Activated CD4-positive, alpha-beta T cell treated with anti-CD3 and anti-CD28 coated beads, Interleukin-2, amount 50 U/mL, for 4 hours (primary cell): ENCODE measurements at regions not wholly inside any gene's neighbourhood (a gene's known extent, or its start where the extent isn't known, plus 50 kb on each side); places are given as distances from the start of the nearest gene placed in this dataset.
"Not testable (repeated sequence)": the region's sequence is repeated elsewhere in the genome, so short reads cannot be mapped to it uniquely, and the experiment has no call there.

Experiments used
- DNase-seq, 2 experiments: peaks; one replicate each; pipeline ENCODE4 v3.0.0-alpha.2; 2020

DNA sequence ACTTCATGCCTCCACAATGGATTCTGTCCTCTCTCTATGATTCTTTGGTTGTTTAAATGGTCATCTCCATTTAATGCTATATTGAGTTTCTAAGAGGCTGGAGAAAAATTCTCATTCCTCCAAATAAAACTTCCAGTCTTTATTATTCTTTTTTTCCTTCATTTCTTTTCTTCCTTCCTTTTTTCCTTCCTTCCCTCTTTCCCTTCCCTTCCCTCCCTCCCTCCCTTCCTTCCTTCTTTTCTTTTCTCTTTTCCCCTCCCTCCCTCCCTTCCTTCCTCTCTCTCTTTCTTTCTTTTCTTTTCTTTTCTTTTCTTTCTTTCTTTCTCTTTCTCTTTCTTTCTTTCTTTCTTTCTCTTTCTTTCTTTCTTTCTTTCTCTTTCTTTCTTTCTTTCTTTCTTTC lies 386.1 kb upstream of the PROX1 start:
- DNase-seq = not testable (repeated sequence)

DNA sequence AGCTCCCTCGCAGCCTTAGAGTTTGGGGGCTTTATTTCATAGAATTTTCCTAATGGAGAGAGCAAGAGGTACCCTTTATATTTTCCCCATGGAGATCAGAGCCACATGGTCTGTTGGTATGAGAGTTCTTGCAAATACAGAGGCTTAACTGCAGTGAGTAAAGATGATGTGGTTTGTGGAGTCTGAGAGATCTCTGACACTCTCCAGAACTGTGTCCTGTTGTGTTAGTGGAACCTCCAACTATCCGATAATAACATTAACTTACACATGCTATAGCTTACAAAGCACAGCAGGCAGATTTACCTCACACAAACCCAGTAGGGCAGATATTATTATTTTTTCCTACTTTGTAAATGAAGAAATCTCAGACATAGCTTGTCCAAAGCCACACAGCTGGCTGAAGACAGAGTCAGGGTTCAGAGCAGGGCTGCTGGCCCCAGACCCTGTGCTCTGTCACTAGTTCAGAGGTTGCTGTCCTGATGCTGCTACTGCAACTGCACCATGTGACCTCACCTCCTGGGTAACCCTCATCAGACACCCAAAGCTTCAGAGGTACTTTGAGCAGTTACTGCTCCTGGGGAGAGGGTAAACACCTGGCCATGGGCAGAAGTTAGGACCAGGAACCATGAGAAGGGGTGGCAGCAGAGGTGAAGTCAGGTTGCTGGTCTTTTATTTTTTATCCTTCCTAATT lies 384.8 kb upstream of the PROX1 start:
- no peak for DNase-seq

DNA sequence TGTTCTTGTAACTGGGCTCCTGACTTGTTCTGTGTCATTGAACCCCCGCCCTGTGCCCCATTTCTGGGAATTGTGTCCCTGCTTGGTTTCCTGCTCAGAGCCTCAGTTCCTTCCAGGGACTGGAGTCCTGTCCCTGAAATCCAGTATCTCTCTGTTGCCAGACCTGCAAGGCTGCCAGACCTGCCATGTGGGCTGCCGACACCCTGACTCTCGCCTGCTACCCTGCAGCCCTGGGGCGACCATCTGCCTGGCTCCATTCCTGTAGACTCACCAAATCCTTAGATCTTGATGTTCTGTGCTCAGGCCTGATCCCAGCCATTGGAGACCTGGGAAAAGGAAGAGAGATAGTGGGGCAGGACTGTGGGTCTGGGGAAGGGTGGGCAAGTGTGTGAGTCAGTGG lies 383.3 kb upstream of the PROX1 start:
- no peak for DNase-seq

DNA sequence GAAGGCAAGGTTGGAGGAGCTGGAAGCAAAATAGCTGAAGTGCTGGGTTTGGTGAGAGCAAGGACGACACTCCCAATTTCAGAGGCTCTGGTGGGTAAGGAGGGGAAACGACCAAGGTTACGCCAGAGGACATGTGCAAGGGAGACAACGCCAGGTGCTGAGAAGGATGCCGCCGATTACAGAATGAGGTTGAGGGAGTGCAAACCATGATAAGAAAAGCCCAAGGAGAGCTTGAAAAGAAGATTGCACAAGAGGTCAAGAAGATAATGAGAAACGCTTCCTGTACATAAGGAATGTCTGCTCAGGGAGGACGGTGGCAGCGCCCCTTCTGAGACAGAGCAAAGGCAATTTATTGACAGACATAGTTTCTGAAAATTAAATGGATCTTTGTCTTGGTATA lies 382.0 kb upstream of the PROX1 start:
- DNase-seq = no peak

DNA sequence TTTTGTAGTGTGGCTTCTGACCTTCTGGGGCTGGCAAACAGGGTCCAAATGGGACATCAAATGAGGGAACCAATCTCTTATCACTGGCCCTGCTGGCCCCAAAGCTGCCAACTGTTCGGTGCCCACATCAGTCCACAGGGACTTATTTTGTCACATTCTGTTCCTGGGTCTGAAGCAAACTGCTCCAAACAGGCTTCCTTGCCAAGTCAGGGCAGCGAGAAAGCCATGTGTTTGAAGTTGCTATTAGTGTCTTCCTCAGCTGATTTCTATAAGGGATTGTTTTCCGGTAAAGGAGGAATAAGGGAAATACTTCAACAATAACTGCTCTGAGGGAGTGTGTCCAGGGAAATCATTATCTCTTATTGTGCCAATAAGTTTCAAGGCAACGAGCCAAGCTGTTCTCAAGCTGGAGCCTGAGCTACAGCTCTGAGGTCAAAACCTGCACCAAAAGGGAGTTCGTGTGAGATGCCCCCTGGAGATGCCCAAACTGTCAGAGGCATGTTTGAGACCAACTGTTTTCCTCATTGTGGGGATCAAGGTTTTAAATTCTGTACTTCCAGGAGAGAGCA lies 381.4 kb upstream of the PROX1 start:
- DNase-seq = no peak

DNA sequence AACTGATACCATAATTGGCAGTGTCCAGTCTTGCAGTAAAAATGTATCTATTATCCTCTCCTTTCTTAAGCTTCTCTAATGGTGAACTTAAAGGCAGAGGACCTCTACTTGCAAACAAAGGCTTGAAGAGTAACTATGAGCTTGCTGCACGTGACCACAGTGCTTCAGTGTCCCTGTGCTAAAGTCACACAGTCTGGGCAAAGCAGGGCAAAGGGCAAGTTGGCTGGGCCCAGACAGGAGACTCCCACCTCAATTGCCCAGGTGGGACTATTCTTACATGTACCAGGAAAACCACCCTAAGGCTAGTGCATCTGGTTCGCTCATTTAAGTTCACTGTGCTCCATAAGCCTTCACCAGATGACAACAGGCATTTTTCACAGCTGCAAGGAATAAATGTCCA lies 374.2 kb upstream of the PROX1 start:
- no peak for DNase-seq

DNA sequence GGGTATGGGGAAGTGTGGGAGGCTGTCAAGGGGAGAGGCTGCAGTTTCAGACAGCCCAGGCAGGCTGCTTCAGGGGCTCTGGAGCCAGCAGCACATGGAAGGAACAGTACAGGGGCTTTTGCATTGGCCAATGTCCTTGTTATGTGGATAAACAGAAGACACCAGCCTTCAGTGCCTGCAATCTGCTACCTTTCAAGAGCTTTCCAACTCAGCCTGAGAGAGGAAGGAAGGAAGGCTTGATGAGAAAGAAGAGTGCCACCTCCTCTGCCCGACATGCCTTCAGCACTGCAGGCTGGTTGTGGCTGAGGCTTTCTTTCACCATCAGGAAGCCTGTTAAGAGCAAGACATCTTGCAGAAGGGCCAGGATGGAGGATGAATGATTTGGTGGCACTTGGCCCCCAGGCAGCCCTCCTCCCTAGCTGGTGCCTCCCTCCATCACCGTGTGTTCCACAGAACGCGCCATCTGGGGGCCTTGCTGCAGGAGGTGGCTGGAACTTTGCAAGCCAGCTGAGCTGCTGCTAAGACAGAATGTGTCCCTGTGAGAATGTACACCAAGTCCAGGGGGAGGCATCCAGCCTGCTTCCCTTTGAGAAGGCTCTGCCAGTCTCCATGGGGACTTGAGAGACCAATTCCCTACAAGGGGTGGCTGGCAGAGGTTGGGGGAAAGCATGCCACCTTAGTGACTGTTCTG lies 372.4 kb upstream of the PROX1 start:
- no peak for DNase-seq

DNA sequence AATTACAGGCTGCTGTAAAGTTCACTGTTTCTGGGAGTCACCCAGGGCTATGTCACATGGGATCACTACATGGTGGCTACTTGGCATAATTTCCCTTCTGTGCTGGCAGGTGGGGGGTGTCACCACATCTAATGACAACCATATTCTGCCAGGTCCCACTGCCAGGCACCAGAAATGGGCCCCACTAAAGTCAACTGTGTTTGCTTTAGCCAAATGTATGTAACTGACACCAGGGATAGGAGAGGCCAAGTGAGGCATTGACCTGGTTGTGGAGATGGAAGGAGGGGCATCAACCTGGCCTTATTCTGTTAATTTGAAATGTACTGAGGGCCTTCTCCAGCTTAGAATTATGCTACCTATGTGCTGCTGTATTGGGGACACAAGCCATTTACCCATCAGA lies 370.6 kb upstream of the PROX1 start:
- DNase-seq = no peak

DNA sequence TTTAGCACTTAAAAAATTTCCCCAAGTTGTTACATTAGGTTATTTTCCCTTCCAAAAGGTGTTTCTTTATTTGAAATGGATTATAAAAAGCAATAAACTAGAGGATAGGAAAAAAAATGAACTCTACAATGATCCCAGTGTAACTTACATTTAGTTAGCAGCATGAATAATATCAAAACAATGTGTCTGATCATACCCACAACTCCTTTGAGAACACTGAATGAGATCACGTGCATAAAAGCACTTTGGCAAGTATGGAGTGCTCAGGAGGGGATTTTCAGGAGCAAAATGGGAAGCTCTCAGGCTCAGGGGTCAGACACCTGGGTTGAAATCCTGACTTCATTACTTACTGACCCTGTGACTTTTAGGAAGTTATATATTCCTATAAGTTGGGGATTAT lies 369.7 kb upstream of the PROX1 start:
- no peak for DNase-seq

DNA sequence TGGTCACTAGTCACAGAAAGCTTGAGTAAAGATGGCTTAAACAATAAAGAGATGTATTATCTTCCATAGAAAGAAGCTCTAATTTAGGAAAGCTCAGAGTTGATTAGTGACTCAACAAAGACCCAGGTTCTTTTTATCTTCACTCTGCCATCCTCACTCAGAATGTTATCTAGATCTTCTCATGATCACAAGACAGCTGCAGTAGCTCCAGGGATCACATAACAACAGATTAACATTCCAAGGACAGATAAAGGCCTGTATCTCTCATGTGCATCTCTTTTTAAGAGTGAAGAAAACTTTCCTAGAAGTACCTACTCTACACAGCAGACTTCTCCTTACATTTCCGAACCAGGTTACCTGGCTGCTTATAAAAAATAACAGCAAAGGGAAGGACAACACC lies 368.7 kb upstream of the PROX1 start:
- no peak for DNase-seq

DNA sequence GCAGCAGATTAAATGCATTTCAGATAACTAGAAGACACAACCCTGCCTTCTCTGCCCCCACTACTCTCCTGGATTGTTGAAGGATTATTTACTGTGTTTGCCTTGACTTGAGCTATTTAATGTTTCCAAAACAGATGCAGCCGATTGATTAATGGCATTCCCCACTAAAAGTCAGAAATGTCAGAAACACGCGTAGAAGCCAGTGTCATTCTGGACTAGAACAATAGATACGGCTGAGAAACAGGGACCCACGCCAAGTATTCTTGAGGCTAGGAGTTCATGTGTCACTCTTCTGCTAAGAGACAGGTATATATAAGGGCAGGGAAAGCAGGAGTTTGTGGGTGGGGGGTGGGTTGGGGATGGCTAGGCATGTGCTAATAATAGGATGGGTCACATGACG lies 366.7 kb upstream of the PROX1 start:
- DNase-seq = no peak

DNA sequence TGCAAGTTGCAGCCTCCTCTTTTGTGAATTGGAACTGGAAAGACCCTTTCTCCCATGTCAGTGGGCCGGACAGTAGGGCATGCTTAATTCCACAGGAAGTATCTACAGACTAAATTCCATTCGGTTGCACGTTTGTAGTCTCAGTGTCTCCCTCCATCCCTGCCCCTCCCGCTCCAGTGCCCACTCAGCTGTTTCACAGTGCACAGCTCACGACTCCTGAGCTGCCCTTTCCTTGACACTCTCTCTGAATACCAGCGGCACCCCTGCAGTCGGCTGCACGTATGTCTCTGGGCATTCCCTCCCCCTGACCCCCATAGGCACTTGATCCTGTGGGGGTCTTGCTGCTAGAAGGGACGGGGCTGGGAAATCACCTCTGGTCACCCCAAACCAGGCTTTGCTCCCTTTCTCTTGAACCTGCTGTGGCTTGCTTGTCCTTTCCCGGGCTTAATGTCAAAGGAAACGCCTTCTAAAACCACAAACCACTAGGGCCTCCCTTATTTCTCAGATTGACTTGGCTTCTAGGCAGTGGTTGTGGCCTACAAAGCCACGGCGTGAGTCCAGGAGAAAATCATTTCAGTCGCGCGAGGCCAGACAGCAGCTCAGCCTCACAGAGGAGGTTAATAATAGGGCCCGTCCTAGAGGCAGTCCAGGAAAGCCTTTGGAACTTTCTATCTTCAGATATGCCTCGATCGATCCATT lies 365.3 kb upstream of the PROX1 start:
- DNase-seq = no peak

DNA sequence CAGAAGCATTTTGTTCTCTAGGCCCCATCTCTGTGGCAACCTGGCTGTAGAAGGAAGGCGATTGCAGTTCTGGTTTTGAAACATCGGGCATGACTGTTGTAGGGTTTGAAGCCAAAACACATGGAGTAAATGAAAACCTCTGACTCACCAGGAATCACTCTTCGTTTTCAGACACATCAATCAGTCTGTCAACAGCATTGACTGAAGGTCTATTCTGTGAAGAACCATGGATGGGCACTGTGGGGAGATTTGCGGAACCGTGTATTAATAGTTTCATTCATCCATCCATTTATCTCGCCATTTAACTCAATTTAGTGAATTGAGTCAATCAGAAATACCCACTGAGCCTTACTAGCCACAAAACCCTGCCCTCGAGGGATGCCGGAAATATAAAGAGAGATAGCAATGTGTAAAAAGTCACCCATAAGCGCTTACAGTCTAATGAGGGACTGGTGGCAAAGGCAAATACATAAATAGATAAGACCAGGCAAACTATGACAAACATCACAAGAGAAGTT lies 364.6 kb upstream of the PROX1 start:
- no peak for DNase-seq

DNA sequence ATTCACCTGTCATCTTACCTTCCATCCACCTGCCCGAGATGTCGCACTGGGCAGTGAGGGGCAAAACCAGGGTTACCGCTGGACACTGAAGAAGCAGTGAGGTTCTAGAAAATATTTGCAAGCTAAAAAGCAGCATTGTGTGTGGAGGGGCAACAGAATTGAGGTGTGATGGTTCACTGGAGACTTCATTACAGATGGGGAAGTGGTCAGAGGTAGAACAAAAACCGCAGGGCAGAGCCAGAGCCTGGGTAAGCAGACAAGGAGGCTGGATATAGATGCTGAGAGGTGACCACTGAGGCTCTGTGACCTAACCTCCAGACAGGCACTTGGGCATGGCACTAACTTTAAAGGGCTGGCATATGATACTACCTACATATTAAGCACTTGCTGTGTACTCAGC lies 363.9 kb upstream of the PROX1 start:
- no peak for DNase-seq

DNA sequence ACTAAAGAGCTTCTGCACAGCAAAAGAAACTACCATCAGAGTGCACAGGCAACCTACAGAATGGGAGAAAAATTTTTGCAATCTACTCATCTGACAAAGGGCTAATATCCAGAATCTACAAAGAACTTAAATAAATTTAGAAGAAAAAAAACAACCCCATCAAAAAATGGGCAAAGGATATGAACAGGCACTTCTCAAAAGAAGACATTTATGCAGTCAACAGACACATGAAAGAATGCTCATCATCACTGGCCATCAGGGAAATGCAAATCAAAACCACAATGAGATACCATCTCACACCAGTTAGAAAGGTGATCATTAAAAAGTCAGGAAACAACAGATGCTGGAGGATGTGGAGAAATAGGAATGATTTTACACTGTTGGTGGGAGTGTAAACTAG lies 351.0 kb upstream of the PROX1 start:
- not testable (repeated sequence) for DNase-seq

DNA sequence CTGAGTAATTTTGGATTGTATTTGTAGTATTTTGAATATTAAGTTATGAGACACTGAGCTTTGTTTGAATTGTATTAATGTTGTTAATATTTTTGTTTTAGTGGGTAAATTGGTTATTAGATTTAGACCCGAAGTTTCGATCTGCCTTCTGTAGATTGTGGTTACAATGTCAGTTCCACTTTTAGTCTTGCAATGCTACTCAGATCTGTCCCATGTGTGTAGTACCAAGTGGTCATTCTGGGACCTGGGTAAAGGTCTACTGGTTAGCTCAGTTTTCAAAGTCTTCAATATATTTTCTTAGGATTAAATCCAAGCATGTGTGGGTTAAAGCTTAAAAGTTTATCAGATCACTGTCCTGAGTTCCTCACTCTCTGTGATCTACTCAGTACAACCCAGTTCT lies 346.5 kb upstream of the PROX1 start:
- no peak for DNase-seq

DNA sequence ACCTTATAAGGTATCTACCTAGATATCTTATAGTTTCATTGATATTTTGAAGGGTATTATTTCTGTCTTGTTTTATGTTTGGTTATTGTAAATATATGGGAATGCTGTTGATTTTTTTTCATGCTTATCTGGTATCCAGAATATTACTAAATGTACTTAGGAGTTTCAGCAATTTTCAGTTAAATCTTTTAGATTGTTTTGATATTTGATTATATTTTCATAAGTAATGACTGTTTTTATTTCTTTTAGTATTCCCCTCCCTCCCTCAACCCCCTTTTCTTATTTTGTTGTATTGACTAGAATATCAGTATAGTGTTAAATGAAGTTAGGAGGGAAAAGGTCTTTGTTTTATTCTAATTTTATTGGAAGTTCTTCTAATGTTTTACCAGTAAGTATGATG lies 344.4 kb upstream of the PROX1 start:
- DNase-seq = no peak

DNA sequence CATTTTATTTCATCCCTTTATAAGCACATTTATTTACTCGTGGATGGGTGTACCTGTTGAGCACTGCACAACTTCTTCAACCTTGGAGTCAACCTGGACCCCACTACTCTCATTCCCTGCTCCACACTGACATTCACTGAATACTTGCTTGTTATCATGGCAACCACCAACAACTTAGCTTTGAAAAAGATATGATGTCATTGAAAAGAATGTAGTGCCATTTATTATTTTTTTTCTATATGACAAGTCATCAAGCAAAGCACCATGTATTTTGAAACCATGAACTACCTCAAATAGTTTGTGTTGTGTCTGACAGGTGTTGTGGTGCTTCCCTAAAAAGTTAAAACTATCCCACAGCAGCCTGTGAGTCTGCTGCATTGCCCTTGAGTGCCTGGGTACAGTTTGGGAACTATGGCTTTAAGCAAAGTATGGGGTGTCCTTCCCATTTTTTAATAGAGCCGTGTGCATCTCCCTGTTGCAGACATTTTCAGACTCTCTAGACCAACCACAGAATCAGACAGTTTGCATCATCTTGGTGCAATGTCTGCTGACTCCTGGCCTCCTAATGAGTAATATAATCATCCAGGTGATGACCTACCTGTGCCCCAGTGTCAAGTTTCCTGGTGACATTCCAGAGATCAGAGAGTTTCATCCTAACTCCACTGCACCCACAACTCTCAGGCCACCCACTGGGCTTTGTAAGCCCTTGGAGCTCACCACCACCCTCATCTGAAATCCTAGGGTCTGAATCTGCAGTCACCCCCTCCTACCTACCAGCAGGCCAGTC lies 339.7 kb upstream of the PROX1 start:
- no peak for DNase-seq

DNA sequence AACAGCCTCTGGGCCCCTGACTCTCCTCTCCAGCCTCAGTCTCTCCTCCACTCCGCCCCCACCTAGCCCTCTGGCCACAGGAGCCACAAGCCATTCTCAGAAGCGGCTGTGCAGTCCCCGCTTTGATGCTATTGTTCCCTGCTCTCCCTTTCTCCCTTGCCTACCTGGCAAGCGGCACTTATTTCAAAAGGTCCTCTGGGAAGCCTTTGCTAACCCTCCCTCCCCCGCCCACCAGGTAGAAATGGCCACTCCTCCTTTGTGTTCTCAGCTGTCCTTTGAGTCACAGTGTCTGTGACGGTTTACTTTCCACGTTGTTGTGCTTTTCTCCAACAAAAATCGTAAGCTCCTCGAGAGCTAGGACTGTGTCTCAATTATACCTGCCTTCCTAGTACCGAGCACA lies 338.4 kb upstream of the PROX1 start:
- no peak for DNase-seq

DNA sequence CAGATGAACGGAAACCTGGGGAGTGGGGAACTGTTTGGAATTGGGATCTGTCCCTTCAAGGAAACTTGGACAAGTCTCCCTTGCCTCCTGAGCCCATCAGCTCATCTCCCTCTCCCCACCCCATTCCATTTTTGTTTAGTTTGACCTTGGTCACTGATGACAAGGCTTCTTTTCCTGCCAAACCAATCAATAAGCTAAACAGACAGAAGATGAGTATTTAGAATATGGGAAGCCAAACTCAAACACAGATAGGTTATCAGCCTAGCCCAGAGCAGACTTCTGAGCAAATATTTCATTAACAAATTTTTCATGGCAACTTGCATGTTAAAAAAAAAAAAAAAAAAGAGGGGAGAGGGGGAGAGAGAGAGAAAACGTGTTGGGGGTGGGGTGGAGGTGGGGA lies 337.2 kb upstream of the PROX1 start:
- DNase-seq = no peak

DNA sequence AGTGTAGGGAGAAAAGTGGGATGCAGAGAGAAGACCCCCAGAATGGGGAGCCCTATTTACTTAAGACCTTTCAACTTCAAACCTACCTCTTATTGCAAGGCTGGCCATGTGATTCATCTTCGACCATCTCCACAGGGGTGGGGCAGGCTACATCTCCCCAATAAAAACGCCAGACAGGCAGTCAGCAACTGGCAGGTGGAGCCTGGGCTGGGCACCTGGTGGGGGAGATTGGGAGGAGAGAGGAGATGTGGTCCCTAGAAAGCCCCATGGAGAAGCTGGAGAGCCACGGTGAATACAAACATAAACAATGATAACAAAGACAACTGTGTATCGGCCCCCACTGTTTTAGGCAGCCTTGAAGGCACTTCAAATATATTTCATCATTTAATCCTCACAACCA lies 336.7 kb upstream of the PROX1 start:
- no peak for DNase-seq

DNA sequence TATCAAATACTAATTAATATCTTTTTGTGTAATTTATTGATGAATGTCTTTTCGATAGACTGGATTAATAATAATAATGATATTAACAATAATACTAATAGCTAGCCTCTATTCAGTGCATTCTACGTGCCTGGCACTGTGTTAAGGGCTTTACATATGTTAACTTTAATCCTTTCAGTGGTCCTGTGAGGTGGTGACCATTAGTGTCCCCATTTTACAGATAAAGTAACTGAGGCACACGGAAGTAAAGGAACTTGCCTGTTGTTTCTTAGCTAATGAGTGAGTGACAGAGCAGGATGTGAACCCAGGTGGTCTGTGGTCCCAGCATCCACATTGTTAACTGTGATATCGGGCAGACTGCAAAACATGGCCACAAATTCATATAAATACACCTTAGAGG lies 335.7 kb upstream of the PROX1 start:
- DNase-seq = no peak

DNA sequence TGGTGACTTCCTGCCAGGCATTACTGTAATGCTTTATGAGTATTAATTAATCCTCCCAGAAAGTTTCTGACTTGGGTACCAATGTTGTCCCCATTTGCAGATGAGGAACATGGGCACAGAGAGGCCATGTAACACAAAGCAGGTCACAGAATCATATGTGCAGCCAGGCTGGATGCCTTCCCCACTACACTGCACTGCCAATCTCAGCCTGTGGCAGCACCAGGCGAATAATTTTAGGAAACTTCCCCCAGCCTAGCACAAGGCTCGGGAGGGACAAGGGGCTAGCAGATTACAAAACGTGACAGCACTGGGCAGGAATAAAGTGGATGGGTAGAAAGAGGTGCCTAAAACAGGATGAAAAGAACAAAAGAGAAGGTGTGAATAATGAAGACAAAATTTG lies 331.7 kb upstream of the PROX1 start:
- DNase-seq = no peak
